HepG2 (cell line): ENCODE measurements at regions not wholly inside any gene's neighbourhood (a gene's known extent, or its start where the extent isn't known, plus 50 kb on each side); places are given as distances from the start of the nearest gene placed in this dataset.

ENCODE experiments used
- ATAC-seq: fragments of 200-7000 bp; cut with Tn5 transposase; 3 replicates; pipeline ENCODE4 v1.9.1; 2020; ENCODE audit warnings: mild to moderate bottlenecking, moderate library complexity
- BruUV-seq: library from RNA; stranded (reverse); fragments of 400-500 nt; replicated peaks from 2 replicates; lab custom pipeline; 2021; lab: Mats Ljungman, UMichigan
- CTCF ChIA-PET: fragments of 300-600 bp; formaldehyde crosslinking; extraction: SDS; loops from one replicate; lab custom pipeline; 2021; ENCODE audit warnings: low total read pairs, inconsistent platforms, low intra/inter-chr PET ratio; lab: Yijun Ruan, JAX
- POLR2A ChIA-PET: fragments of 350-600 bp; sonication (Branson Sonifier 250); formaldehyde crosslinking; loops from one replicate; lab custom pipeline; 2020; ENCODE audit warnings: antibody characterized with exemption, inconsistent platforms; lab: Yijun Ruan, JAX
- DNase-seq: peaks from one replicate; pipeline ENCODE4 v3.0.0-alpha.2; 2015; ENCODE audit warnings: low spot score
- FAIRE-seq: peaks from 3 replicates; lab custom pipeline; 2011; peaks lifted over from hg19 to GRCh38; lab: Jason Lieb, UNC
- H2AFZ ChIP-seq: one replicate; pipeline ENCODE4 v1.6.1; 2011; ENCODE audit warnings: low read length, inconsistent platforms
- H3K27ac ChIP-seq: fragments of 300-600 bp; 3 replicates; pipeline ENCODE4 v1.8.0; 2011; ENCODE audit warnings: mixed run types, mild to moderate bottlenecking, mixed read lengths, low read length, inconsistent platforms; ENCODE audit not compliant: insufficient read depth; ENCODE audit errors: extremely low read length
- H3K27me3 ChIP-seq, 2 experiments: fragments of 200-600 bp in 1 of 2; 2 replicates in 1 of 2; 3 replicates in 1 of 2; pipeline versions ENCODE4 v1.6.0 to v1.8.0; 2011; ENCODE audit warnings: low read length in 2 of 2, mild to moderate bottlenecking in 2 of 2, moderate library complexity in 2 of 2, inconsistent platforms in 1 of 2; ENCODE audit not compliant: insufficient read depth in 2 of 2, control insufficient read depth in 1 of 2
- H3K36me3 ChIP-seq, 2 experiments: fragments of 200-600 bp in 1 of 2; replicated peaks in 1 of 2; 2 replicates in 1 of 2; 3 replicates in 1 of 2; pipeline versions ENCODE4 v1.5.1 to v1.8.0; 2011; ENCODE audit warnings: low read length in 2 of 2, inconsistent platforms in 1 of 2; ENCODE audit not compliant: insufficient read depth in 2 of 2, control insufficient read depth in 1 of 2
- H3K4me1 ChIP-seq: 2 replicates; pipeline ENCODE4 v1.5.1; 2012; ENCODE audit warnings: low read length, inconsistent platforms; ENCODE audit not compliant: insufficient read depth
- H3K4me2 ChIP-seq: 2 replicates; pipeline ENCODE4 v1.6.0; 2011; ENCODE audit warnings: low read depth, low read length, inconsistent platforms
- H3K4me3 ChIP-seq, 3 experiments: fragments of 200-600 bp in 1 of 3; sonication (generic), shearing (Covaris generic) in 1 of 3; replicated peaks in 1 of 3; 2 replicates each; pipeline ENCODE4 v1.5.1; 2011 to 2016; ENCODE audit warnings: low read length in 3 of 3, inconsistent platforms in 2 of 3, low read depth in 2 of 3, mild to moderate bottlenecking in 2 of 3, control low read depth in 1 of 3, mixed read lengths in 1 of 3; ENCODE audit not compliant: insufficient read depth in 1 of 3
- H3K79me2 ChIP-seq: one replicate; pipeline ENCODE4 v1.6.1; 2011; ENCODE audit warnings: low read length, inconsistent platforms; ENCODE audit not compliant: insufficient read depth
- H3K9ac ChIP-seq: 2 replicates; pipeline ENCODE4 v1.6.0; 2011; ENCODE audit warnings: mild to moderate bottlenecking, low read depth, low read length, inconsistent platforms; ENCODE audit not compliant: insufficient read depth
- H3K9me3 ChIP-seq: 2 replicates; pipeline ENCODE4 v1.5.1; 2012; ENCODE audit warnings: mild to moderate bottlenecking, low read length
- H4K20me1 ChIP-seq: 2 replicates; pipeline ENCODE4 v1.6.0; 2011; ENCODE audit warnings: inconsistent platforms, mild to moderate bottlenecking, low read length, moderate library complexity; ENCODE audit not compliant: insufficient read depth
- CREB1 ChIP-seq, 2 experiments: fragments of 450-650 bp in 1 of 2; IDR thresholded peaks; 2 replicates each; pipeline ENCODE4 v1.6.1; 2016 to 2017; ENCODE audit warnings: control low read depth in 1 of 2, mild to moderate bottlenecking in 1 of 2, missing compliant biosample characterization in 1 of 2, missing genetic modification characterization in 1 of 2
- HOXA9 ChIP-seq: sonication (generic); formaldehyde crosslinking; IDR thresholded peaks from 2 replicates; pipeline ENCODE4 v1.8.1; 2022; ENCODE audit warnings: missing genetic modification reagents, mild to moderate bottlenecking, moderate library complexity, borderline replicate concordance
- MBNL3 ChIP-seq: fragments of 250-450 bp; sonication (Bioruptor Pico); conservative IDR thresholded peaks from 2 replicates; pipeline ENCODE4 v1.8.0; 2022; ENCODE audit warnings: mild to moderate bottlenecking, inconsistent platforms
- MED8 ChIP-seq: sonication (generic); formaldehyde crosslinking; IDR thresholded peaks from 2 replicates; pipeline ENCODE4 v1.8.1; 2023; ENCODE audit warnings: mild to moderate bottlenecking, missing genetic modification reagents; ENCODE audit not compliant: insufficient replicate concordance
- SAFB2 ChIP-seq: sonication (generic); formaldehyde crosslinking; IDR thresholded peaks from 2 replicates; pipeline ENCODE4 v1.5.1; 2020; ENCODE audit warnings: missing genetic modification reagents, low read depth, mild to moderate bottlenecking, borderline replicate concordance
- TARDBP ChIP-seq: sonication (generic); formaldehyde crosslinking; IDR thresholded peaks from 2 replicates; pipeline ENCODE4 v1.8.0; 2022; ENCODE audit warnings: mild to moderate bottlenecking, missing genetic modification reagents
- WGBS: methylation state at CpG from one replicate; pipeline ENCODE4 v1.1.6; 2017; ENCODE audit warnings: low lambda C conversion rate; 5-methylcytosine and 5-hydroxymethylcytosine counted together
- in situ Hi-C: cut with HindIII; loops from 2 replicates; pipeline ENCODE4 v1.10.0; 2017; ENCODE audit warnings: low pct_unique_long_range_greater_than_20kb; ENCODE audit not compliant: extremely low pct_ligation_motif_present
- intact Hi-C: fragments of 100-400 bp; cut with micrococcal nuclease; formaldehyde crosslinking; loops from one replicate; pipeline ENCODE4 v1.10.0; 2022; ENCODE audit not compliant: unreplicated experiment
- TF ChIP-seq, protein P1 (sequence below): sonication (generic); formaldehyde crosslinking; IDR thresholded peaks from 2 replicates; pipeline ENCODE4 v1.4.0; 2020; ENCODE audit warnings: mild to moderate bottlenecking, low read depth, missing genetic modification reagents
- TF ChIP-seq, protein P2 (sequence below): sonication (generic); formaldehyde crosslinking; IDR thresholded peaks from 2 replicates; pipeline ENCODE4 v1.9.0; 2021; ENCODE audit warnings: missing genetic modification reagents, borderline replicate concordance

DNA sequence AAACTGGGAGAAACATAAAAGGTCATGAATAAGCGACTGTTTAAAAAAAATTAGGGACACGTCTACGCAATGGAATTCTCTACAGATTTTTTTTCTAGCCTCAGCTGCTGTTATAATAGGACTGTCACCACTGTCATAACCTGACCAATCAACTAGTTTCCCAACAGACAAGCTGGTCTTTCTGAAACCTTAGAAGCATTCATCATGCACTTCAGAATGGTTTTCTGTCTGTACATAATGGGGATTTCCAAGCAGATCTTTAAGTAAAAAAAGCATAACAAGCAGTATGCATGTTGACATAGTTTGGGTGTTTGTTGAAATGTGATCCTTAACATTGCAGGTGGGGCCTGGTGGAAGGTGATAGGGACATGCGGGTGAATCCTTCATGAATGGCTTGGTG, 58.3 kb upstream of the SEMA6A start (continued):
- TF ChIP-seq SAFB2 (CRISPR knock-in tag) (no peak), MED8 (CRISPR knock-in tag) (no peak), CREB1 (IDR thresholded peaks at IDR 0.05) (no peak), CREB1 (CRISPR knock-in tag; IDR thresholded peaks at IDR 0.05) (no peak), HOXA9 (CRISPR knock-in tag) (no peak), MBNL3 (CRISPR knock-in tag) (no peak), TARDBP (no peak)

DNA sequence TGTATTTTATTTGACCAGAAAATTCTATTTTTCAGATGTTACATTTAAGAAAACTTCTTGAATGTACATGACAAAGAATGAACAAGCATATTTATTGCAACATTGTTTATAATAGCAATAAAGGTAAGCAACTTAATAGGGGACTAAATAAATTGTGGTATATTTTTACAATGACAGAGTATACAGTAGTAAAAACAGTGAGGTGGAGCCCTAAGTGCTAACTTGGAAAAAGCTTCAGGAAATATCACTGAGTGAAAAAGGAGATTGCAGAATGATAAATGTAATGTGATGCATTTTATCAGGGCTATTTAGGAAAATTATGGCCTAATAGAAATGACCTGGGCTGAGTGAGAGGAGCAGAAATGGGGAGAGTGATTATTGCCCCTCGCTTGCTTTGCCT, 56.5 kb upstream of the SEMA6A start:
- no peaks in the 10 kb centered on the region for H4K20me1 ChIP-seq
- FAIRE-seq, result no peak
- H3K9ac ChIP-seq, result no peak overlapping the region
- no peak overlapping the region for H2AFZ ChIP-seq
- H3K4me3 ChIP-seq, result no peak overlapping the region
- H3K27ac ChIP-seq, result no peak overlapping the region
- peaks cover 0 to 13% of the 10 kb centered on the region in 2 experiments; a peak in 3 of 5 replicates for H3K27me3 ChIP-seq
- CTCF ChIA-PET, result no interaction called here
- in situ Hi-C loops, result no loop called here
- TF ChIP-seq, protein P1, sequence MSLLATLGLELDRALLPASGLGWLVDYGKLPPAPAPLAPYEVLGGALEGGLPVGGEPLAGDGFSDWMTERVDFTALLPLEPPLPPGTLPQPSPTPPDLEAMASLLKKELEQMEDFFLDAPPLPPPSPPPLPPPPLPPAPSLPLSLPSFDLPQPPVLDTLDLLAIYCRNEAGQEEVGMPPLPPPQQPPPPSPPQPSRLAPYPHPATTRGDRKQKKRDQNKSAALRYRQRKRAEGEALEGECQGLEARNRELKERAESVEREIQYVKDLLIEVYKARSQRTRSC (CRISPR knock-in tag), result no peak
- TF ChIP-seq, protein P2, sequence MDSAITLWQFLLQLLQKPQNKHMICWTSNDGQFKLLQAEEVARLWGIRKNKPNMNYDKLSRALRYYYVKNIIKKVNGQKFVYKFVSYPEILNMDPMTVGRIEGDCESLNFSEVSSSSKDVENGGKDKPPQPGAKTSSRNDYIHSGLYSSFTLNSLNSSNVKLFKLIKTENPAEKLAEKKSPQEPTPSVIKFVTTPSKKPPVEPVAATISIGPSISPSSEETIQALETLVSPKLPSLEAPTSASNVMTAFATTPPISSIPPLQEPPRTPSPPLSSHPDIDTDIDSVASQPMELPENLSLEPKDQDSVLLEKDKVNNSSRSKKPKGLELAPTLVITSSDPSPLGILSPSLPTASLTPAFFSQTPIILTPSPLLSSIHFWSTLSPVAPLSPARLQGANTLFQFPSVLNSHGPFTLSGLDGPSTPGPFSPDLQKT (CRISPR knock-in tag), result no peak
- POLR2A ChIA-PET, result no interaction called here
- H3K9me3 ChIP-seq, result 0 out of 2 replicates have a peak, but pooled peaks cover 7% of the 10 kb centered on the region
- WGBS, result 8% methylated on average over 1 of the region's 1 CpG
- no peaks in the 10 kb centered on the region for H3K36me3 ChIP-seq
- no peaks in the 10 kb centered on the region for H3K79me2 ChIP-seq
- ATAC-seq, result no peak
- intact Hi-C loops, result no loop called here
- no TSS peak for BruUV-seq
- H3K4me1 ChIP-seq, result no peaks in the 10 kb centered on the region
- DNase-seq, result no peak
- no peak overlapping the region for H3K4me2 ChIP-seq
